ENCODE measurements at regions not wholly inside any gene's neighbourhood (a gene's known extent, or its start where the extent isn't known, plus 50 kb on each side); places are given as distances from the start of the nearest gene placed in this dataset.

DNA sequence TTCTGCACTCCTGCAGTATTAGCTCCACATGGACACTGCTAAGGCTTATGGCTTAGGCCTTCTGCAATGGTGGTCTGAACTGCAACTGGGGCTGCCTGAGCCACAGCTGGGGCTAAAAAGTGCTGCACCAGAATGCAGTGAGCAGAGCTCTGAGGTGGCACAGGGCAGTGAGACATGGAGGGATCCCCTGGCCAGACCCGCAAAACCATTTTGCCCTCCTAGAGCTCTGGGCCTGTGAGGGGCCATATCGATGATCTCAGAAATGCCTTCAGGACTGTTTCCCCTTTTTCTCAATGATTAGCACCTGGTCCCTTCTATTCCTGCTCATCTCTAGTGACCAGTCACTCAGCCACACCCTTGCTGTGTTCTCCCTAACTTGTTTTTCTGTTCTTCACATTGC is 397.7 kb downstream of the UQCRFS1 start:
- H3K9me3 ChIP-seq (ENCODE audit: control insufficient read depth, low read depth, low read length), result peaks cover 6% of the 10 kb centered on the region
- no peak overlapping the region for H2BK15ac ChIP-seq (ENCODE audit: low read depth, low read length)
- no peak overlapping the region for H3K9ac ChIP-seq (ENCODE audit: extremely low read depth, insufficient read length, low read length)
- Mint-ChIP-seq H3K4me3 (no peak overlapping the region), H3K27me3 (ENCODE audit: low read depth) (0 out of 2 replicates have a peak, but pooled peaks cover 2% of the 10 kb centered on the region), H3K36me3 (ENCODE audit: insufficient read depth in 1 of 3, low read depth in 3 of 3) (peaks cover 8 to 11% (median 10%) of the 10 kb centered on the region in 3 experiments), H3K27ac (no peak overlapping the region), H3K9me3 (peaks cover 12 to 18% of the 10 kb centered on the region in 2 experiments), H3K4me1 (no peaks in the 10 kb centered on the region)
- no peak overlapping the region for H2BK20ac ChIP-seq (ENCODE audit: low read depth, low read length, poor library complexity, severe bottlenecking)
- H4K8ac ChIP-seq (replicated peaks; ENCODE audit: insufficient read length, low read depth, low read length), result no peak overlapping the region
- no peak overlapping the region for H3K27ac ChIP-seq (ENCODE audit: insufficient read length, low read depth, low read length)
- H2BK120ac ChIP-seq (ENCODE audit: low read depth, low read length, poor library complexity, severe bottlenecking), result no peak overlapping the region
- no peak overlapping the region for H2AK5ac ChIP-seq (ENCODE audit: insufficient read length, low read length)
- no CpG with 5 or more reads among the region's 2 CpGs for WGBS (ENCODE audit: extremely low coverage, insufficient read length, low lambda C conversion rate)
- H2AFZ ChIP-seq (ENCODE audit: low read length), result no peak overlapping the region
- H3K4me2 ChIP-seq (ENCODE audit: insufficient read depth, insufficient read length, low read length), result no peak overlapping the region
- no peak overlapping the region for H3K23ac ChIP-seq (ENCODE audit: insufficient read length, low read depth, low read length)
- H3K23me2 ChIP-seq (ENCODE audit: insufficient read length, low read depth, low read length, poor library complexity, severe bottlenecking), result no peaks in the 10 kb centered on the region
- H2BK12ac ChIP-seq (ENCODE audit: insufficient read length, low read depth, low read length), result no peak overlapping the region
- H3T11ph ChIP-seq (ENCODE audit: low read length), result no peak overlapping the region
- H4K5ac ChIP-seq (ENCODE audit: insufficient read length, low read depth, low read length), result no peak overlapping the region
- no peak overlapping the region for H3K4ac ChIP-seq (ENCODE audit: low read depth, low read length)
- H3K27me3 ChIP-seq (ENCODE audit: insufficient read depth, low read length), result no peaks in the 10 kb centered on the region
- H3K56ac ChIP-seq (ENCODE audit: insufficient read length, low read depth, low read length), result no peak overlapping the region
- H4K20me1 ChIP-seq (ENCODE audit: control insufficient read depth, insufficient read depth, insufficient read length), result no peaks in the 10 kb centered on the region
- no peak overlapping the region for H4K91ac ChIP-seq (ENCODE audit: insufficient read length, low read depth, low read length)
- no peak overlapping the region for H3K18ac ChIP-seq (ENCODE audit: insufficient read length, low read depth, low read length)
- no peak overlapping the region for H2BK5ac ChIP-seq (ENCODE audit: insufficient read length, low read length)
- H3K79me1 ChIP-seq (ENCODE audit: insufficient read depth, low read depth, low read length, poor library complexity, severe bottlenecking), result no peaks in the 10 kb centered on the region
- no peaks in the 10 kb centered on the region for H3K4me1 ChIP-seq (ENCODE audit: insufficient read depth, low read length)
- no peak for DNase-seq
- no peak overlapping the region for H3K14ac ChIP-seq (ENCODE audit: insufficient read depth, low read length)
- H3K79me2 ChIP-seq (ENCODE audit: insufficient read depth, low read length), result no peaks in the 10 kb centered on the region
- TF ChIP-seq, protein P1, sequence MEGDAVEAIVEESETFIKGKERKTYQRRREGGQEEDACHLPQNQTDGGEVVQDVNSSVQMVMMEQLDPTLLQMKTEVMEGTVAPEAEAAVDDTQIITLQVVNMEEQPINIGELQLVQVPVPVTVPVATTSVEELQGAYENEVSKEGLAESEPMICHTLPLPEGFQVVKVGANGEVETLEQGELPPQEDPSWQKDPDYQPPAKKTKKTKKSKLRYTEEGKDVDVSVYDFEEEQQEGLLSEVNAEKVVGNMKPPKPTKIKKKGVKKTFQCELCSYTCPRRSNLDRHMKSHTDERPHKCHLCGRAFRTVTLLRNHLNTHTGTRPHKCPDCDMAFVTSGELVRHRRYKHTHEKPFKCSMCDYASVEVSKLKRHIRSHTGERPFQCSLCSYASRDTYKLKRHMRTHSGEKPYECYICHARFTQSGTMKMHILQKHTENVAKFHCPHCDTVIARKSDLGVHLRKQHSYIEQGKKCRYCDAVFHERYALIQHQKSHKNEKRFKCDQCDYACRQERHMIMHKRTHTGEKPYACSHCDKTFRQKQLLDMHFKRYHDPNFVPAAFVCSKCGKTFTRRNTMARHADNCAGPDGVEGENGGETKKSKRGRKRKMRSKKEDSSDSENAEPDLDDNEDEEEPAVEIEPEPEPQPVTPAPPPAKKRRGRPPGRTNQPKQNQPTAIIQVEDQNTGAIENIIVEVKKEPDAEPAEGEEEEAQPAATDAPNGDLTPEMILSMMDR (conservative IDR thresholded peaks at IDR 0.05), result no peak
